ENCODE measurements at regions not wholly inside any gene's neighbourhood (a gene's known extent, or its start where the extent isn't known, plus 50 kb on each side); places are given as distances from the start of the nearest gene placed in this dataset.
"Not testable (repeated sequence)": the region's sequence is repeated elsewhere in the genome, so short reads cannot be mapped to it uniquely, and the experiment has no call there.

DNA sequence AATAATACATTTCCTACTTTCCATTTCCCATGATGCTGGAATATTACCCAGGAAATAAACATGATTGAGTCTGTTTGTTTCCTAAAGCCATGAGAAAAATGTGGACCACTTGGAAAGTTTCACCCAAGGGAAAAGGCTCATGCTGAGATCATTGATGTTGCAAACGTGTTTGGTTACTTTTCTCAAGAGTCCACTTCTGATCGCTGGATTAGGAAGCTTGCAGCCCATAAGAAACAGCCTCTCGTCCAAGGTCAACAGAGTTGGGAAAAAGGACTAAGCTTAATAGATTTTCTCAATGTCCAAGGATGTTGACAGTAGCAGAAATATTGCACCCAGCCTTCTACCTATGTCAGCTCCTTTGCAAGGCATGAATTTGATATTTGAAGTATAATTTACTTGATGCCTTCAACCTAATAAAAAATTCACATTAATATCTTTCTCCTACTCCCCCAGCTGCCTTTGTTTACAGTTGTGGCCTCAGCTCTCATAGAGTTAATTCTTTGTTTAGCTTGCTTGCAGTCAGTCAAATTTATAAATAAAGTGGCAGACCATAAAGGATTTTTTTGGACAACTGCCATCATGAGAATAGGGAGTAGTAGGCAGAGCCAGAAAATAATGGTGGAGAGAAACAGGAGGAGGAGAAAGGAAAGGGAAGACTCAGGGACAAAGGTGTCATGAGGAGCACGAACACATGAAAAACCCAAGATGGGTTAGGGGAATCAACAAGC is 65.6 kb upstream of the BLTP1 start:
- DNase-seq (ENCODE audit: low spot score) = no peak
- no peaks in the 10 kb centered on the region for H3K36me3 Mint-ChIP-seq (ENCODE audit: low read depth, unreplicated experiment)
- TF ChIP-seq, protein P1, sequence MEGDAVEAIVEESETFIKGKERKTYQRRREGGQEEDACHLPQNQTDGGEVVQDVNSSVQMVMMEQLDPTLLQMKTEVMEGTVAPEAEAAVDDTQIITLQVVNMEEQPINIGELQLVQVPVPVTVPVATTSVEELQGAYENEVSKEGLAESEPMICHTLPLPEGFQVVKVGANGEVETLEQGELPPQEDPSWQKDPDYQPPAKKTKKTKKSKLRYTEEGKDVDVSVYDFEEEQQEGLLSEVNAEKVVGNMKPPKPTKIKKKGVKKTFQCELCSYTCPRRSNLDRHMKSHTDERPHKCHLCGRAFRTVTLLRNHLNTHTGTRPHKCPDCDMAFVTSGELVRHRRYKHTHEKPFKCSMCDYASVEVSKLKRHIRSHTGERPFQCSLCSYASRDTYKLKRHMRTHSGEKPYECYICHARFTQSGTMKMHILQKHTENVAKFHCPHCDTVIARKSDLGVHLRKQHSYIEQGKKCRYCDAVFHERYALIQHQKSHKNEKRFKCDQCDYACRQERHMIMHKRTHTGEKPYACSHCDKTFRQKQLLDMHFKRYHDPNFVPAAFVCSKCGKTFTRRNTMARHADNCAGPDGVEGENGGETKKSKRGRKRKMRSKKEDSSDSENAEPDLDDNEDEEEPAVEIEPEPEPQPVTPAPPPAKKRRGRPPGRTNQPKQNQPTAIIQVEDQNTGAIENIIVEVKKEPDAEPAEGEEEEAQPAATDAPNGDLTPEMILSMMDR (IDR thresholded peaks at IDR 0.05; ENCODE audit: unreplicated experiment) = no peak
- H3K4me3 Mint-ChIP-seq (ENCODE audit: unreplicated experiment) = no peak overlapping the region
- H3K27me3 Mint-ChIP-seq (ENCODE audit: unreplicated experiment) = peaks cover 1% of the 10 kb centered on the region
- no peaks in the 10 kb centered on the region for H3K9me3 Mint-ChIP-seq (ENCODE audit: unreplicated experiment)
- no peaks in the 10 kb centered on the region for H3K4me1 Mint-ChIP-seq (ENCODE audit: unreplicated experiment)
- no peak overlapping the region for H3K27ac Mint-ChIP-seq (ENCODE audit: unreplicated experiment)

DNA sequence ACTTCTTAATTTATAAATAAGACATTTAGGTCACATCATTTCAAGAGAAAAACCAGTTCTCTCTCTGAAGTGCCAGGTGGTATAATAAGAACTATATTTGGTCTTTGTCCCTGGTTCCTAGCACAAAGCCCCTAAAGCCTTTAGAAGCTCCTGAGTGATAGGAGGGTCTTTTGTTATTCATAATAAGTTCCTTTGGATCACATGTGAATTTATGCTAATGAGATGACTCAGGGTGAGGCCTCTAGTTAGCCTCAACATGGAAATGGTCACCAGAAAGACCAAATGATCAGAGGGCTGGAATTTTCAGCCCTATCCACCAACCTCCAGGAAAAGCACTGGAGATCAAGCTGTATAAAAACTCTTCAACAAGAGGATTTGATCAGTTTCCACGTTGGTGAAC is 68.1 kb upstream of the BLTP1 start:
- TF ChIP-seq, protein P1 (IDR thresholded peaks at IDR 0.05; ENCODE audit: unreplicated experiment) = no peak
- Mint-ChIP-seq H3K36me3 (ENCODE audit: low read depth, unreplicated experiment) (peaks cover 3% of the 10 kb centered on the region), H3K27ac (ENCODE audit: unreplicated experiment) (no peak overlapping the region), H3K4me1 (ENCODE audit: unreplicated experiment) (no peaks in the 10 kb centered on the region), H3K9me3 (ENCODE audit: unreplicated experiment) (no peaks in the 10 kb centered on the region), H3K4me3 (ENCODE audit: unreplicated experiment) (no peak overlapping the region), H3K27me3 (ENCODE audit: unreplicated experiment) (peaks cover 3% of the 10 kb centered on the region)
- DNase-seq (ENCODE audit: low spot score) = no peak

DNA sequence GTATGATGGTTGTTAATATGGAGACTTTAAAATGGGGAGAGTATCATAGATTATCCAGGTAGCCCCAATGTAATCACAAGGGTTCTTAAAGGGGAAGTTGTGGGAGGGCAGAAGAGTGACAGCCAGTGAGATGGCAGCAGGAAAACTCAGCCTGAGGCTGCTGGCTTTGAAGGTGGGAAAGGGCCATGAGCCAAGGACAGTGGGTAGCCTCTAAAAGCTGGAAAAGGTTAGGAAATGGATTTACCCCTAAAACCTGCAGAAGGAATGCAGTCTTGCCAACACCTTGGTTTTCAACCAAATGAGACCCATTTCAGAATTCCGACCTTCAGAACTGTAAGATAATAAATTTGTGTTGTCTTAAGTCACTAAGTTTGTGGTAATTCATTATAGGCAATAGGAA is 68.8 kb upstream of the BLTP1 start:
- Mint-ChIP-seq H3K27me3 (ENCODE audit: unreplicated experiment) (peaks cover 2% of the 10 kb centered on the region), H3K27ac (ENCODE audit: unreplicated experiment) (no peak overlapping the region), H3K36me3 (ENCODE audit: low read depth, unreplicated experiment) (peaks cover 3% of the 10 kb centered on the region), H3K4me3 (ENCODE audit: unreplicated experiment) (no peak overlapping the region), H3K9me3 (ENCODE audit: unreplicated experiment) (no peaks in the 10 kb centered on the region), H3K4me1 (ENCODE audit: unreplicated experiment) (no peaks in the 10 kb centered on the region)
- no peak for DNase-seq (ENCODE audit: low spot score)
- TF ChIP-seq, protein P1 (IDR thresholded peaks at IDR 0.05; ENCODE audit: unreplicated experiment) = no peak

DNA sequence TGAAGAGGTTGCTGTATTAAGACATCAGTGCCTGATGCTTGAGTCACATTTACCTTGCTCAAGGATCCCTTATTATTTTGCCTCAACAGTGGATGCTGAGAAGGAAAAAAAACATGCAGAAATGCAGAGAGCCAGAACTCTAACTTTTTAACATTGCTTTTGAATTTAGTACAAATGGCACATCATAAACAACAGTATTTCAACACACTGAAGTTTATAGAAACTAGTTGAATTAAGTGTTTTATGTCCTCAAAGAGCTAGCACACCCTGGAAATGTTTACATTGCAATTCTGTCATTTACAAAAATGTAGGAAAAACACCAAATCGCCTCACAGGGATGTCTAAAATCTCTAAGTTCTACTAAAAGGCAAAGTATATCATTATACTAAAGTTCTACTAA is 69.5 kb upstream of the BLTP1 start:
- H3K36me3 Mint-ChIP-seq (ENCODE audit: low read depth, unreplicated experiment) = peaks cover 3% of the 10 kb centered on the region
- no peak overlapping the region for H3K27ac Mint-ChIP-seq (ENCODE audit: unreplicated experiment)
- TF ChIP-seq, protein P1 (IDR thresholded peaks at IDR 0.05; ENCODE audit: unreplicated experiment) = no peak
- H3K27me3 Mint-ChIP-seq (ENCODE audit: unreplicated experiment) = peaks cover 2% of the 10 kb centered on the region
- no peaks in the 10 kb centered on the region for H3K9me3 Mint-ChIP-seq (ENCODE audit: unreplicated experiment)
- DNase-seq (ENCODE audit: low spot score) = no peak
- H3K4me1 Mint-ChIP-seq (ENCODE audit: unreplicated experiment) = no peaks in the 10 kb centered on the region
- H3K4me3 Mint-ChIP-seq (ENCODE audit: unreplicated experiment) = no peak overlapping the region

DNA sequence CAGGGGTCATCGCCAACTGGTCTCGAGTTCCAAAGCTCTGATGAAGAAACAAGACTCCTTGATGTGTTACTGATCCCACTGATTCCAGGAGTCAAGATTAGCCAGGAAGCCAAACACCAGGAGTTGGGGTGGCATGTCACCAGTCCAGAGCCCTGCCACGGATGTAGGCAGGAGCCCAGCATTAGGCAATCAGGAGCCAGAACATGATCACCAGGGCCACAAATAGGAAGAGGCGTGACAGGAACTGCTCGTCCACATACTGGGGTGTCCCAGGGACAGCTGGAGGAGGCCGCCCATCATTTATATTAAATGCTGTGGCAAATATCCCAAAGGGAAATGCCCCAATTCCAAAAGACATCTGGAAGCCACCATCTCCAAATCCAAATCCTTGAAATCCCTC is 74.5 kb upstream of the BLTP1 start:
- H3K27ac Mint-ChIP-seq (ENCODE audit: unreplicated experiment); DNase-seq (ENCODE audit: low spot score); H3K9me3 Mint-ChIP-seq (ENCODE audit: unreplicated experiment); H3K4me1 Mint-ChIP-seq (ENCODE audit: unreplicated experiment); H3K4me3 Mint-ChIP-seq (ENCODE audit: unreplicated experiment); H3K36me3 Mint-ChIP-seq (ENCODE audit: low read depth, unreplicated experiment); H3K27me3 Mint-ChIP-seq (ENCODE audit: unreplicated experiment): not testable (repeated sequence)

DNA sequence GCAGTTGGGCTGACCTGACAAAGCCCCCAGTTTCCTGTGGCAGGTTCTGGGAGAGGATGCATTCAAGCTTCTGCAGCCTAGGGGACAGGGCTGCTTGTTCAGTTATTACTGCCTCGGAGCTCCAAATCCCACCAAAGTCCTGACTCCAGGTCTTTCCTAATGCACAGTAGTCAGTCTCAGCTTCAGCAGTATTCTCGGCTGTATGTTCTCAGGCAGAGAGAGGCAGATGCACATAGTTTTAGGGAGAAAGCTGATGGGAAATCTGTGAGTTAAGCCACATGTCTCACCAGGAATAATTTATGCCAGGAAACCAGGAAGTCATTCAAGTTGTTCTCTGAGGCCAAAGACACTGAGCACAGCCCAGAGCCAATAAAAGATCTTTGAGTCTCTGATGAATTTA is 75.3 kb upstream of the BLTP1 start:
- H3K4me3 Mint-ChIP-seq (ENCODE audit: unreplicated experiment); H3K27ac Mint-ChIP-seq (ENCODE audit: unreplicated experiment); H3K27me3 Mint-ChIP-seq (ENCODE audit: unreplicated experiment); H3K36me3 Mint-ChIP-seq (ENCODE audit: low read depth, unreplicated experiment); H3K9me3 Mint-ChIP-seq (ENCODE audit: unreplicated experiment); DNase-seq (ENCODE audit: low spot score); H3K4me1 Mint-ChIP-seq (ENCODE audit: unreplicated experiment): not testable (repeated sequence)
